Kidney capillary endothelial cell (primary cell): ENCODE measurements at regions not wholly inside any gene's neighbourhood (a gene's known extent, or its start where the extent isn't known, plus 50 kb on each side); places are given as distances from the start of the nearest gene placed in this dataset.

Experiments
- DNase-seq: peaks from one replicate; pipeline ENCODE4 v3.0.0-alpha.2; 2018; ENCODE audit warnings: low spot score

DNA sequence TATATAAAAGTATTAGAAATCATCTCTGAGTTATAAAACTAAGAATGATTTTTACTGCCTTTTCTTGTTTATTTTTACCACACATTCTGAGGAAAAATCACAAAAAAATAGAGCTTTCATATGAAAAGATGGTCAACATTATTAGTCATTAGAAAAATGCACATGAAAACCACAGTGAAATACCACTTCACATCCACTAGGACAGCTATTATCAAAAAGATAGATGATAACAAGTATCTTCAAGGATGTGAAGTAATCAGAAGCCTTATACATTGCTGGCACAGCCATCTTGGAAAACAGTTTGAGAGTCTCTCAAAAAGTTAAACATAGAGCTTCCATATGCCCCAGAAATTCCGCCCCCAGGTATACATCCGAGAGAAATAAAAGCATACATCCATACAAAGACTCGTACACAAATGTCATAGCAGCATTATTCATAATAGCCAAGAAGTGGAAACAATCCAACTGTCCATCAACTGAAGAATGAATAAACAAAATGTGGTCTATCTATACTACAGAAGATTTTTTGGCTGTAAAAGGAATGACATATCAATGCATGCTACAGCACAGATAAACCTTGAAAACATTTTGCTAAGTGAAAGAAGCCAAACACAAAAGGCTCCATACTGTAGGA, 523.9 kb downstream of the FUT8 start:
- DNase-seq = no peak

- DNase-seq = no peak
Measured at GRCh38 chr14:65937079-65937959, 524.8 kb downstream of the FUT8 start.

DNA sequence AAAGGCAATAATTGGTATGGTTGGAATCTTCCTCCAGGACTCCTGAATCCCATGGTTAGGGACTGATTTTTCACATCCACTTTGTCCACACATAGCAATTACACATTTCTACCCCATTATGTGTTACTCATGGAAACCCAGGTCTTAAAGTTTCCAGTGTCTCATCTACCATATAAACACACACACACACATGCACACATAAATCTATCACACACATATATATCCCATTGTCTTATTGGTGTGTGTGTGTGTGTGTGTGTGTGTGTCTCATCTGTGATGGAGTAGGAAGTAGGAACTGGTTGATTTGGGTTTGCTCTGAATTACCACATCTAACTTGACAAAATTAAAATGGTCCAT, 525.4 kb downstream of the FUT8 start:
- DNase-seq = no peak

DNA sequence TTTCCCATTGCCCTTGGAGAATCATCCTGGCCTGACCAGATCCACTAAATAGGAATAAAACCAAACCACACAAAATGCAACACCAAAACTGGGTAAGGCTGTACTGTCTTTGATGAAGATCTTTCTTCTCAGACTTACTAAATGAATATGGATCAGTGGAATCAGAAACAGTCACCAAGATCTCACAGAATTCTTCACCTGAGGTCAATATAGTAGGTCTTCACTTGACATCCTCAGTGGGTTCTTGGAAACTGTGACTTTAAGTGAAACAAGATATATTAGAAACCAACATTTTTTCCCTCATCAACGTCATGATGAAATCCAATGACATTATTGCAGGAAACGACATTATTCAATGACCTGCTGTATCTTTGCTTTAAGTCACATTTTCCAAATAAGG, 526.2 kb downstream of the FUT8 start:
- no peak for DNase-seq

- DNase-seq = no peak
Measured at GRCh38 chr14:65939184-65939583, 526.7 kb downstream of the FUT8 start.

GRCh38 chr14:65940056-65940735, 527.7 kb downstream of the FUT8 start:
- DNase-seq = no peak

DNA sequence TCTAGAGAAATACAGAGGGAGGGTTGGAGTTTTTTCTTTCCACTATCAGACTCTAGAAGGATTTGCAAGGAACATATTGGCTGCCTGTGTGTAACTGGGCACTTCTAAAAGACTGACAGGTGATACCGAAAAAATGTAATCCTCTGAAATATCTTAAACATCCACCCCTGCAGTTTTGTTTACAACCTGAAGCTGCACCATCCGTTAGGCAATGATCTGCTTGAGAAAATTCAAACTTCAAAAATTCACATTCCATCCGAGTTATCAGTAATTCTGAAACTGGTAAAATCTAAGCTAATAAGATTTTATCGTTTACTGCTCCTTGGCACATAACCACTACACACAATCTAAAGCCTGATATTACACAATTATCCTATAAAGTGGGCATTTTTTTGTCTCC, 528.6 kb downstream of the FUT8 start:
- no peak for DNase-seq

DNA sequence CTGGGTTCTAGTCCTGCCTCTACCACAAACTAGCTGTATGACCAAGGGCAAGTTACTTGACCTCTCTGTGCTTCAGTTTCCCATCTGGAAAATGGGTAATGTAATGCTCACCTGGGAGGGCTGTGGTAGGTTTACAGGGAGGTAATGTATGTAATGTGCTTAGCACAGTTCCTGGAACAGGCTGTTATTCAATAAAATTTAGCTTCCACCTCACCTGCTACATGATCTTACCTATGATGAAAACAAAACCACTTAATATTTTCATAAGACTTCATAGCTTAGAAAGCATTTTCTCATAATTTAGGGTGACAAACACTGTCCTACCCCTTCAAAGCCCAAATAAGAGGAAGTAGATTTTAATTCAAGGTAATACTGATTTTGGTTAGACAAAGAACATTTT, 530.6 kb downstream of the FUT8 start:
- DNase-seq = no peak

- DNase-seq = no peak
Measured at GRCh38 chr14:65943916-65944410, 531.4 kb downstream of the FUT8 start.

DNA sequence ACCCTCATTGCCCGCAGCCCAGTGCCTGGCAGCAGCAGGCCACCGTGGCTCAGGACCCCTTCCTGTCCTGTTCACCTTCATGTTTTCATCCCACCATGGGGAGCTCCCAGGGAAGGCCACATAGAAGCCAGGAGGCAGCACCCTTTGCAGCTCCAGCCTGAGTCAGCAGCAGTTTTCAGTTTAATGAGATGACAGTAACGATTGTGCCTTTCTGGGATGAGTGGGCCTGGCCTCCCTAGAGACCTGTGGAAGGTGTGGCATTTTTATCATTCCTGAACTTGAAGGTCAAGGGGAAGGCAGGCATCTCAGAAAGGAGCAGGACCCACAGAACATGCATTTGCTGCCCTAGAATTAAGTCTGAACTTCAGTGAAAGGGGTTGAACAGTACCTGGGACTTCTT, 532.8 kb downstream of the FUT8 start:
- DNase-seq = no peak

DNA sequence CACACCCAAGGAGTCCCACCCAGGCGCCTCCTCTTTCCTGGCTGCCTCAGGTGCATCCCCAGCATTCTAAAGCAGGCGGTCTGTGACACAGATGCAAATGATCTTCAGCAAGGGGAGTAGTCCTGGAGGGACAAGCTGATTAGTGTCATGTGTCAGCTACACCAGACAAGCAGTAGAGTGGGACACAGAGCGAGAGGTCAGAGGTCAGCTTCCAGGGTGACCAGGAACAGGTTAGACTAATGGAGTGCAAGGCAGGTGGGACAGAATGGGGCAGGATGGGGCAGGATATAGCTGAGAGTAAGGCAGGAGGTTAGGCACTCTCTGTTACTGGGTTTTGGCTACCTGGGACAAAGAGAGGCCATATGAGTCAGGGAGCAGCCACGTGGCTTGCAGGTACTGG, 534.0 kb downstream of the FUT8 start:
- DNase-seq = no peak

DNA sequence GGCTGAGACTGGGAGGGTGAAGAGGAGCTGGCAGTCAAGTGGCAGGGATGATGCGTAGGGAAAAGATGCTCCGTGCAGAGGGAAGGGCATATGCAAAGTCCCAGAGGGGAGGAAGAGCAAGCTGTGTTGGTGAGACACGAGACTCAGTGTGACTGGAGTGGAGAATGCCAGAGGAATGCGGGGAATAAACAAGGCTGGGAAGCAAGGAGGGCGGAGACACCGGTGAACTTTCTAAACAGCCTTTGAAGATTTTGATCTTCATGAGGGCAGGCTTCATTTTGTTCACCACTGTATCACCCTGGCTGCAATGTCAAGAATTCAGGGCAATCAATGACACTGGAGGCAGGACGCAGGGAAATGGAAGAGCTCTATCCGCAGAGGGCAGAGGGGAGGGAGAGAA, 535.8 kb downstream of the FUT8 start:
- no peak for DNase-seq

GRCh38 chr14:65949711-65950516, 536.3 kb upstream of the CCDC196 start:
- DNase-seq = no peak

- DNase-seq = no peak
Measured at GRCh38 chr14:65954942-65955341, 531.2 kb upstream of the CCDC196 start.

DNA sequence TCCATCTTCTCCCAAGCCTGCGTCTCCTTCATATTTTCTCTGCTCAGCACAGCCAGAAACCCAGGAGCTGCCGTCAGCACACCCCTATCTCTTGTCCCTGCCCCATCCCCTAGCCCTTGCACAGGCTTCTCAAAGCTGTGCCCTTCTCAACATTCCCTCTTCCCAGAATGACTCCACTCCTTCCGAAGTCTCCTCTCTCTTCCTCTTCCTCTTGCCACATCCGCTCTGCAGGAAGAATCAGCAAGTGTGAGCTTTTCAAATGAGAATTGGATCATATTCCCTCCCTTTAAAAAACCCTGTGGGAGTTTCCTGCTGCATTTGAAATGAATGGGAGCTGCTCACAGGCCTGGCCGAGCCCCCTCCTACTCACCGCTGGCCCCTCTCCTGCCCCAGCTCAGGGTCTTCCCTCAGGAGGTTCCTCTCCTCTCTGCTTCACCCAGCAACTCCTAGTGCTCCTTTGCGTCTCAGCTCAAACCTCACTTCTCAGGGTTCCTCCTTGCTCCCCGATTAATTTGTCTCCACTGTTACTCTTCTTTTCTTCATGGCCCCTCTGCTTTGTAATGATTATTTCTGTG, 528.5 kb upstream of the CCDC196 start:
- no peak for DNase-seq

- peak; percentile 49 for DNase-seq
Measured at GRCh38 chr14:65958664-65959562, 527.3 kb upstream of the CCDC196 start.

DNA sequence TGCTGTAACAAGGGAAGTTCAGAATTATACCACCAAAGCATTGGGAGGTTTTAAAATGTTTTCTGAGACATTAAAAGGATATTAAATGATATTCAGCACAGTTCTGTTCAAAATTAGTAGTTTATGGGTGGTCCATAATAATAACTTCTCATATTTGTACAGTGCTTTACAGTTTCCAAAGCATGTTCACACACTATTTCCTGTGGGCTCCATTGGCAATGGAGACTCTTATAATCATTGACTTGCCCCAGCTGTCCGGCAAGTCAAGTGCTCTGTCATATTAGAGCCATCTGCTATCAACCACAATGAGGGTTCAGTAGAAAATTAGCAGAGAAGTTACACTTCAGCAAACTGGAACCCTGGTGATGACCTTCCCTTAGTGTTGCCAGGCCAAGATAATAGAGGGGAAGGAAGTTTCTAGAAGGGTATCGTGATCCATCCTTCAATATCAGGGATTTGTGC, 526.6 kb upstream of the CCDC196 start:
- DNase-seq = no peak

- peak; percentile 47 for DNase-seq
Measured at GRCh38 chr14:65961004-65961403, 525.2 kb upstream of the CCDC196 start.

- no peak for DNase-seq
Measured at GRCh38 chr14:65962952-65963351, 523.2 kb upstream of the CCDC196 start.

- DNase-seq = no peak
Measured at GRCh38 chr14:65964366-65964765, 521.8 kb upstream of the CCDC196 start.

- DNase-seq = no peak
Measured at GRCh38 chr14:65966188-65966587, 520.0 kb upstream of the CCDC196 start.
